ENCODE measurements at regions not wholly inside any gene's neighbourhood (a gene's known extent, or its start where the extent isn't known, plus 50 kb on each side); places are given as distances from the start of the nearest gene placed in this dataset.

DNA sequence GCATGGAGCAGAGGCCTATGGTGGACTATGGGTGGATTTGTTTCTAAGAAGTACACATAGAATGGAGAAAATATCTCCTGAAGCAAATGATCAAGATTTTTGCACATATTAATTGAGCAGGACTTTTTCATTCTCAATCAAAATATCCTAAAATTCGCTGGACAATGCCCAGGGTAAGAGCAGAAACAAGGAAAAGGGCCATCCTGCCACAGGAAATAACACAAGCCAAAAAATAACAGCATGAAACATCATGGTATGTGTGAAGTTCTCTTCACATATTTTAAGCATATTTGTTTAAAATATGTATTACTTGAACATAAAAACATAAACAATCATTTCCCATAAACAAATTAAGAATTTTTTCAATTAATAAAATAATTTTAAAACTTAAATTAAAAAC is 868.9 kb downstream of the EPHA7 start:
- CTCF ChIA-PET (ENCODE audit: partially characterized antibody), result no interaction called here
- TF ChIP-seq POLR2A (IDR thresholded peaks at IDR 0.05; ENCODE audit: control extremely low read depth in 1 of 2, low read depth in 2 of 2, low read length in 2 of 2) (no peak), NRF1 (IDR thresholded peaks at IDR 0.05; ENCODE audit: low read depth, low read length) (no peak), BACH1 (IDR thresholded peaks at IDR 0.05; ENCODE audit: low read length) (no peak), SP1 (IDR thresholded peaks at IDR 0.05; ENCODE audit: low read depth, low read length) (no peak), EP300 (IDR thresholded peaks at IDR 0.05; ENCODE audit: borderline replicate concordance in 1 of 2, low read depth in 2 of 2, low read length in 2 of 2) (no peak), SRF (IDR thresholded peaks at IDR 0.05; ENCODE audit: low read depth, low read length) (no peak), HDAC6 (IDR thresholded peaks at IDR 0.05; ENCODE audit: low read depth, low read length) (no peak), SP4 (IDR thresholded peaks at IDR 0.05; ENCODE audit: low read length) (no peak), PHF8 (conservative IDR thresholded peaks at IDR 0.05; ENCODE audit: low read depth, low read length) (no peak), EZH2 (IDR thresholded peaks at IDR 0.05; ENCODE audit: low read depth, low read length, severe bottlenecking) (no peak)

More for the DNA sequence above, 868.9 kb downstream of the EPHA7 start:
- Histone ChIP-seq H3K9me3 (ENCODE audit: insufficient read depth in 2 of 2, low read depth in 1 of 2, low read length in 1 of 2) (no peaks in the 10 kb centered on the region), H3K79me2 (ENCODE audit: control insufficient read depth in 1 of 2, insufficient read depth in 2 of 2, low read length in 2 of 2) (no peaks in the 10 kb centered on the region), H3K27ac (ENCODE audit: low read depth, low read length) (no peak overlapping the region), H2BK120ac (replicated peaks; ENCODE audit: low read depth, low read length) (no peak overlapping the region), H3K4ac (replicated peaks; ENCODE audit: insufficient read length, low read depth, low read length) (no peak overlapping the region), H3K23ac (ENCODE audit: insufficient read length) (no peak overlapping the region), H2BK5ac (ENCODE audit: low read depth, low read length) (no peak overlapping the region), H3K4me1 (replicated peaks in 1 of 4; ENCODE audit: control insufficient read depth in 3 of 4, insufficient read depth in 4 of 4, low read length in 3 of 4) (no peaks in the 10 kb centered on the region; a peak in 1 of 7 replicates), H2AK5ac (ENCODE audit: low read depth, low read length) (no peak overlapping the region), H4K5ac (ENCODE audit: insufficient read length, low read depth, low read length) (no peak overlapping the region), H3K18ac (ENCODE audit: extremely low read depth, low read length) (no peak overlapping the region), H4K20me1 (replicated peaks in 1 of 2; ENCODE audit: control insufficient read depth in 1 of 2, insufficient read depth in 2 of 2, low read length in 2 of 2) (no peaks in the 10 kb centered on the region), H3K4me3 (ENCODE audit: extremely low read depth in 1 of 4, insufficient read depth in 2 of 4, low read depth in 3 of 4, low read length in 4 of 4) (no peak overlapping the region), H3K27me3 (replicated peaks in 1 of 4; ENCODE audit: control insufficient read depth in 3 of 4, extremely low read depth in 1 of 4, insufficient read depth in 3 of 4, low read length in 3 of 4) (no peaks in the 10 kb centered on the region), H3K56ac (replicated peaks; ENCODE audit: insufficient read length, low read depth, low read length) (no peak overlapping the region), H3K36me3 (ENCODE audit: control insufficient read depth in 2 of 4, insufficient read depth in 4 of 4, low read length in 3 of 4) (no peaks in the 10 kb centered on the region), H2BK12ac (ENCODE audit: low read depth, low read length) (no peak overlapping the region), H3K14ac (ENCODE audit: insufficient read length) (no peak overlapping the region), H2BK15ac (ENCODE audit: low read length) (no peak overlapping the region), H3K9ac (replicated peaks in 1 of 4; ENCODE audit: extremely low read depth in 1 of 4, low read depth in 3 of 4, low read length in 3 of 4) (no peak overlapping the region), H3K23me2 (ENCODE audit: low read depth, low read length) (no peaks in the 10 kb centered on the region), H2AFZ (ENCODE audit: low read length) (no peak overlapping the region), H4K91ac (replicated peaks; ENCODE audit: insufficient read length, low read length) (no peak overlapping the region), H3K79me1 (ENCODE audit: low read depth, low read length) (no peaks in the 10 kb centered on the region), H4K8ac (ENCODE audit: extremely low read depth, insufficient read depth, low read length) (no peak overlapping the region), H2BK20ac (ENCODE audit: low read length) (no peak overlapping the region), H3K4me2 (ENCODE audit: insufficient read depth in 1 of 2, low read depth in 2 of 2, low read length in 2 of 2) (no peak overlapping the region)
- DNase-seq (ENCODE audit: low read depth in 1 of 2, low spot score in 2 of 2) (no peak), FAIRE-seq (no peak)
- WGBS, 2 experiments (ENCODE audit: extremely low coverage in 1 of 2, insufficient coverage in 1 of 2, insufficient read length in 1 of 2, insufficient replicate concordance in 2 of 2, low coverage in 1 of 2, low lambda C conversion rate in 2 of 2, missing lambda C conversion rate in 1 of 2), result 80% methylated on average over 1 of the region's 1 CpG; no CpG with 5 or more reads in 1 of the 2 experiments
- POLR2A ChIA-PET (ENCODE audit: partially characterized antibody), result no interaction called here

Data from H1 (cell line).